ENCODE measurements at regions not wholly inside any gene's neighbourhood (a gene's known extent, or its start where the extent isn't known, plus 50 kb on each side); places are given as distances from the start of the nearest gene placed in this dataset.

GRCh38 chr15:77739591-77740378 is 107.1 kb upstream of the LINGO1 start:
- TF ChIP-seq CTCF (IDR thresholded peaks at IDR 0.05) (no peak), EZH2 (IDR thresholded peaks at IDR 0.05; ENCODE audit: borderline replicate concordance, insufficient read depth, low read depth, low read length, poor library complexity, severe bottlenecking) (no peak)

Data from B cell (primary cell).